Breast epithelium (tissue), 4 donors: ENCODE measurements at regions not wholly inside any gene's neighbourhood (a gene's known extent, or its start where the extent isn't known, plus 50 kb on each side); places are given as distances from the start of the nearest gene placed in this dataset.
A peak's percentile ranks its signal among the peaks of the same experiment; 100 is the strongest.

Experiments used
- DNase-seq, 2 donors: peaks; one replicate each; pipeline ENCODE4 v3.0.0-alpha.2; 2019; ENCODE audit warnings: low spot score in 2 of 2
- H3K27ac ChIP-seq, 2 donors: fragments of 200-600 bp; sonication (generic) in 1 of 2; one replicate each; pipeline ENCODE4 v1.5.1; 2016 to 2019; ENCODE audit warnings: mild to moderate bottlenecking in 1 of 2
- H3K27me3 ChIP-seq, 2 donors: fragments of 200-600 bp; sonication (generic) in 1 of 2; one replicate each; pipeline versions ENCODE4 v1.5.1 to v1.6.0; 2017 to 2019; ENCODE audit warnings: control low read depth in 1 of 2, mild to moderate bottlenecking in 1 of 2
- H3K36me3 ChIP-seq: fragments of 200-600 bp; one replicate; pipeline ENCODE4 v1.5.1; 2019
- H3K4me1 ChIP-seq, 2 donors: fragments of 200-600 bp; sonication (generic); one replicate each; pipeline ENCODE4 v1.5.1; 2016 to 2019; ENCODE audit warnings: control low read depth in 1 of 2
- H3K4me3 ChIP-seq, 3 donors: fragments of 200-600 bp; sonication (generic); 1 replicate in 2 of 3; 2 replicates in 1 of 3; pipeline ENCODE4 v1.5.1; 2016 to 2019; ENCODE audit warnings: mild to moderate bottlenecking in 3 of 3, moderate library complexity in 2 of 3
- H3K9me3 ChIP-seq, 2 donors: fragments of 200-600 bp; sonication (generic) in 1 of 2; one replicate each; pipeline ENCODE4 v1.5.1; 2016 to 2019; ENCODE audit warnings: control low read depth in 1 of 2
- CTCF ChIP-seq, 3 donors: fragments of 450-650 bp; IDR thresholded peaks; one replicate each; pipeline ENCODE4 v1.5.1; 2016 to 2017; ENCODE audit warnings: antibody characterized with exemption in 3 of 3, mild to moderate bottlenecking in 3 of 3, moderate library complexity in 3 of 3
- POLR2A ChIP-seq: fragments of 450-650 bp; IDR thresholded peaks from one replicate; pipeline ENCODE4 v1.6.1; 2016; ENCODE audit warnings: antibody characterized with exemption, mild to moderate bottlenecking, moderate library complexity
- POLR2AphosphoS5 ChIP-seq, 3 donors: sonication (generic); formaldehyde crosslinking; IDR thresholded peaks; one replicate each; pipeline ENCODE4 v1.6.1; 2017; ENCODE audit warnings: antibody characterized with exemption in 3 of 3
- intact Hi-C: fragments of 100-400 bp; cut with DNase I; formaldehyde crosslinking; loops from one replicate; pipeline ENCODE4 v1.15.1; 2023; ENCODE audit warnings: low total_unique reads

- Histone ChIP-seq H3K4me3 (no peak overlapping the region), H3K36me3 (no peaks in the 10 kb centered on the region), H3K4me1 (no peaks in the 10 kb centered on the region), H3K27ac (peak overlapping the region in 1 of 2 donors; percentile 72), H3K9me3 (no peaks in the 10 kb centered on the region), H3K27me3 (no peaks in the 10 kb centered on the region)
- TF ChIP-seq POLR2AphosphoS5 (IDR thresholded peaks at IDR 0.05) (no peak), POLR2A (no peak), CTCF (IDR thresholded peaks at IDR 0.05) (no peak)
- peak in 1 of 2 donors; percentile 22 for DNase-seq
- intact Hi-C loops = no loop called here
Measured at GRCh38 chr12:108446766-108447165, 68.3 kb upstream of the FICD start.

GRCh38 chr12:108442910-108443309 lies 72.2 kb upstream of the FICD start:
- intact Hi-C loops = no loop called here
- no peak overlapping the region for H3K27ac ChIP-seq
- TF ChIP-seq POLR2AphosphoS5 (IDR thresholded peaks at IDR 0.05) = no peak
- TF ChIP-seq POLR2A = no peak
- no peak for TF ChIP-seq CTCF (IDR thresholded peaks at IDR 0.05)
- no peaks in the 10 kb centered on the region for H3K4me1 ChIP-seq
- H3K36me3 ChIP-seq = no peaks in the 10 kb centered on the region
- DNase-seq = no peak
- H3K27me3 ChIP-seq = no peaks in the 10 kb centered on the region
- no peaks in the 10 kb centered on the region for H3K9me3 ChIP-seq
- H3K4me3 ChIP-seq = no peak overlapping the region

DNA sequence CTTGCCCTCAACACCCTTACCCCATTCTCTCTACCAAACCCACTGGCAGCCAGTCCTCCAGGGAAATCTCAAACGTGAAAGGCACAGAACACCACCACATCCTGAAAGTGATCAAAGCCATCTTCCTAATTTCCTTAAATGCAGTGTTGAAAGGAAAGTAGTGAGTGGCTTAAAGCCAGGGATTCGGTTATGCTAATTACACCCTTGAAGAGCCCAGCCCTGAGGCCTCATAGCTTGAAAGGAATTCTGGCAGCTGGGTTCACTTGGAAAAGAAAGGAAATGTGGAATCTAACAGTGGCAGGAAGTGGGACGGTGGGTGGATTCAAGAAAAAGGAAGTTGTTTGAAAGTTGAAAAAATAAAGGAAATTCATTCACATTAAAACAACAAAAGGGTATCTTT lies 73.0 kb upstream of the FICD start:
- Histone ChIP-seq H3K9me3 (no peaks in the 10 kb centered on the region), H3K36me3 (no peaks in the 10 kb centered on the region), H3K4me3 (no peak overlapping the region), H3K27ac (no peak overlapping the region), H3K4me1 (no peaks in the 10 kb centered on the region), H3K27me3 (no peaks in the 10 kb centered on the region)
- DNase-seq = peak in 1 of 2 donors; percentile 53
- TF ChIP-seq POLR2AphosphoS5 (IDR thresholded peaks at IDR 0.05) = no peak
- TF ChIP-seq POLR2A = no peak
- TF ChIP-seq CTCF (IDR thresholded peaks at IDR 0.05) = no peak
- intact Hi-C loops = no loop called here

DNA sequence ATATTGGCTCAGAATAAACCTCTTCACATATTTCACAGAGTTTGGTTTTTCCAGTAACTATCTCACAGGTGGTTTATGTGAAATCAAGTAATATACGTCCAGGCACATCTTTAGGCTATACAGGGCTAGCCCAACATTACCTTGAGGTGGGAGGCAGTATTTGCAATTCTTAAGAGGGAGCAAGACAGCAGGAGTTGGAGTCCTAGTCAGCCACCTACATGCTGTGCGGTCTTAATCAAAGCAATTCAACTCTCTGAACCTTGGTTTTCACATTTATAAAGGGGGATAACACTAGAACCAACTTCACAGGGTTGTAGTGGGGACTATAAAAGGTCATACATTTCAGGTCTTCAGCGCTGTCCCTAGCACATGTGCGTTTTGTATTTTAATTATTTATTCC lies 73.5 kb upstream of the FICD start:
- no peaks in the 10 kb centered on the region for H3K4me1 ChIP-seq
- H3K4me3 ChIP-seq = no peak overlapping the region
- TF ChIP-seq POLR2AphosphoS5 (IDR thresholded peaks at IDR 0.05) = no peak
- TF ChIP-seq CTCF (IDR thresholded peaks at IDR 0.05) = no peak
- TF ChIP-seq POLR2A = no peak
- no peaks in the 10 kb centered on the region for H3K27me3 ChIP-seq
- H3K9me3 ChIP-seq = no peaks in the 10 kb centered on the region
- no peak overlapping the region for H3K27ac ChIP-seq
- DNase-seq = no peak
- intact Hi-C loops = no loop called here
- H3K36me3 ChIP-seq = no peaks in the 10 kb centered on the region

DNA sequence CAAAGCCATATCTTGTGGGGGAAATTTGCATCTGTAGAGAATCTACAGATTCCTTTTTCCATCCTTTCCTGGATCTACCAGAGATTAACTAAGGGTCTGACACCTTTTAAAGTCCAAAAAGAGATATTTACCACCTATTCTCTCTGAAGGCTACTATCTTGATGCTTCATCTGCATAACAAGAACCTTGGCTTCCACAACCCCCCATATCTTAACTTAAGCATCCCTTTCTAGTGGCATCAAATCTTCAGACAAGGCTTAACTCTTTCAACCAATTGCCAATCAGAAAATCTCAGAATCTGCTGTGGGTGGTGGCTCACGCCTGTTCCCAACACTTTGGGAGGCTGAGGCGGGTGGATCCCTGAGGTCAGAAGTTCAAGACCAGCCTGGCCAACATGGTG lies 74.3 kb upstream of the FICD start:
- DNase-seq = no peak

More for the DNA sequence above, 74.3 kb upstream of the FICD start:
- Histone ChIP-seq H3K4me1 (no peaks in the 10 kb centered on the region), H3K27me3 (no peaks in the 10 kb centered on the region), H3K9me3 (no peaks in the 10 kb centered on the region), H3K4me3 (no peak overlapping the region), H3K27ac (no peak overlapping the region), H3K36me3 (no peaks in the 10 kb centered on the region)
- TF ChIP-seq CTCF (IDR thresholded peaks at IDR 0.05) (no peak), POLR2A (no peak), POLR2AphosphoS5 (IDR thresholded peaks at IDR 0.05) (no peak)
- intact Hi-C loops = no loop called here
